Caco-2 (cell line): ENCODE measurements at regions not wholly inside any gene's neighbourhood (a gene's known extent, or its start where the extent isn't known, plus 50 kb on each side); places are given as distances from the start of the nearest gene placed in this dataset.

Experiments used
- BruUV-seq: library from RNA; stranded (reverse); fragments of 400-500 nt; replicated peaks from 2 replicates; lab custom pipeline; 2021; lab: Mats Ljungman, UMichigan
- CTCF ChIA-PET: fragments of 300-600 bp; sonication (Branson Sonifier 250); formaldehyde crosslinking; loops from one replicate; lab custom pipeline; 2022; ENCODE audit warnings: antibody characterized with exemption; lab: Charles Lee
- POLR2A ChIA-PET: fragments of 300-600 bp; sonication (Branson Sonifier 250); formaldehyde crosslinking; loops from one replicate; lab custom pipeline; 2022; ENCODE audit warnings: antibody characterized with exemption; lab: Charles Lee
- DNase-seq, 2 experiments: peaks; one replicate each; pipeline versions ENCODE4 v3.0.0 to v3.0.0-alpha.2; 2020 to 2022
- H3K27me3 ChIP-seq: replicated peaks from 2 replicates; pipeline ENCODE4 v1.6.0; 2011; ENCODE audit warnings: low read length; ENCODE audit not compliant: control insufficient read depth, insufficient read depth
- H3K36me3 ChIP-seq: 2 replicates; pipeline ENCODE4 v1.5.1; 2011; ENCODE audit warnings: low read length; ENCODE audit not compliant: control insufficient read depth, insufficient read depth
- H3K4me1 ChIP-seq: fragments of 250-450 bp; sonication (Bioruptor Pico); 2 replicates; pipeline ENCODE4 v1.5.1; 2020; ENCODE audit warnings: mild to moderate bottlenecking
- H3K4me3 ChIP-seq: 2 replicates; pipeline ENCODE4 v1.5.1; 2011; ENCODE audit warnings: low read depth, mild to moderate bottlenecking, control low read depth, low read length
- H3K9me3 ChIP-seq: fragments of 250-450 bp; sonication (Bioruptor Pico); 2 replicates; pipeline ENCODE4 v1.5.1; 2020; ENCODE audit warnings: mild to moderate bottlenecking, moderate library complexity
- H3K27ac Mint-ChIP-seq: one replicate; pipeline ENCODE4 v1.8.0; 2022; ENCODE audit warnings: mixed read lengths; ENCODE audit not compliant: unreplicated experiment
- H3K27me3 Mint-ChIP-seq: one replicate; pipeline ENCODE4 v1.8.0; 2022; ENCODE audit warnings: mixed read lengths; ENCODE audit not compliant: insufficient read depth, unreplicated experiment
- H3K36me3 Mint-ChIP-seq: one replicate; pipeline ENCODE4 v1.8.0; 2022; ENCODE audit warnings: mild to moderate bottlenecking, mixed read lengths; ENCODE audit not compliant: insufficient read depth, unreplicated experiment
- H3K4me1 Mint-ChIP-seq: one replicate; pipeline ENCODE4 v1.8.0; 2022; ENCODE audit warnings: low read depth, mixed read lengths; ENCODE audit not compliant: unreplicated experiment
- H3K4me3 Mint-ChIP-seq: one replicate; pipeline ENCODE4 v1.8.0; 2022; ENCODE audit warnings: mild to moderate bottlenecking, moderate library complexity, mixed read lengths; ENCODE audit not compliant: unreplicated experiment
- H3K9me3 Mint-ChIP-seq: one replicate; pipeline ENCODE4 v1.8.0; 2022; ENCODE audit warnings: mixed read lengths; ENCODE audit not compliant: unreplicated experiment
- CTCF ChIP-seq, 2 experiments: fragments of 200-600 bp in 1 of 2; IDR thresholded peaks; 1 replicate in 1 of 2; 2 replicates in 1 of 2; pipeline versions ENCODE4 v1.5.1 to v1.8.0; 2011 to 2022; ENCODE audit warnings: antibody characterized with exemption in 1 of 2, control low read depth in 1 of 2, inconsistent platforms in 1 of 2, low read depth in 1 of 2, low read length in 1 of 2, mild to moderate bottlenecking in 1 of 2, moderate library complexity in 1 of 2; ENCODE audit not compliant: insufficient read depth in 1 of 2, severe bottlenecking in 1 of 2, unreplicated experiment in 1 of 2
- intact Hi-C: fragments of 100-400 bp; cut with micrococcal nuclease; formaldehyde crosslinking; loops from one replicate; pipeline ENCODE4 v1.10.0; 2022; ENCODE audit not compliant: unreplicated experiment

- TF ChIP-seq CTCF (IDR thresholded peaks at IDR 0.05; ENCODE audit: insufficient read depth in 1 of 2, low read depth in 1 of 2, low read length in 1 of 2, severe bottlenecking in 1 of 2, unreplicated experiment in 1 of 2), result no peak
- Mint-ChIP-seq H3K27me3 (peaks cover 17% of the 10 kb centered on the region), H3K27ac (no peak overlapping the region), H3K9me3 (no peaks in the 10 kb centered on the region), H3K36me3 (no peaks in the 10 kb centered on the region), H3K4me3 (no peak overlapping the region), H3K4me1 (no peaks in the 10 kb centered on the region)
- Histone ChIP-seq H3K4me1 (no peaks in the 10 kb centered on the region), H3K9me3 (no peaks in the 10 kb centered on the region), H3K36me3 (no peaks in the 10 kb centered on the region), H3K4me3 (no peak overlapping the region), H3K27me3 (no peaks in the 10 kb centered on the region; the same call in 1 of the 2 replicates)
- no TSS peak for BruUV-seq
- POLR2A ChIA-PET, result no interaction called here
- intact Hi-C loops, result no loop called here
- CTCF ChIA-PET, result no interaction called here
- no peak for DNase-seq
These were observed 327.6 kb upstream of the SFSWAP start for GRCh38 chr12:131383291-131383690.

GRCh38 chr12:131383741-131384543, 326.9 kb upstream of the SFSWAP start:
- H3K4me1 Mint-ChIP-seq, result no peaks in the 10 kb centered on the region
- no peak overlapping the region for H3K4me3 Mint-ChIP-seq
- CTCF ChIA-PET, result no interaction called here
- TF ChIP-seq CTCF (IDR thresholded peaks at IDR 0.05; ENCODE audit: insufficient read depth in 1 of 2, low read depth in 1 of 2, low read length in 1 of 2, severe bottlenecking in 1 of 2, unreplicated experiment in 1 of 2), result no peak
- no peaks in the 10 kb centered on the region for H3K36me3 Mint-ChIP-seq
- Histone ChIP-seq H3K4me3 (no peak overlapping the region), H3K9me3 (no peaks in the 10 kb centered on the region), H3K4me1 (no peaks in the 10 kb centered on the region), H3K27me3 (no peaks in the 10 kb centered on the region; the same call in 1 of the 2 replicates), H3K36me3 (no peaks in the 10 kb centered on the region)
- H3K9me3 Mint-ChIP-seq, result no peaks in the 10 kb centered on the region
- peaks cover 14% of the 10 kb centered on the region for H3K27me3 Mint-ChIP-seq
- intact Hi-C loops, result no loop called here
- POLR2A ChIA-PET, result no interaction called here
- no peak overlapping the region for H3K27ac Mint-ChIP-seq
- BruUV-seq, result no TSS peak
- no peak for DNase-seq

GRCh38 chr12:131384544-131384855, 326.4 kb upstream of the SFSWAP start:
- no peak overlapping the region for H3K4me3 ChIP-seq
- Mint-ChIP-seq H3K9me3 (no peaks in the 10 kb centered on the region), H3K4me1 (no peaks in the 10 kb centered on the region), H3K27me3 (peaks cover 12% of the 10 kb centered on the region), H3K27ac (no peak overlapping the region), H3K4me3 (no peak overlapping the region), H3K36me3 (no peaks in the 10 kb centered on the region)
- H3K27me3 ChIP-seq, result no peaks in the 10 kb centered on the region; the same call in 1 of the 2 replicates
- no peaks in the 10 kb centered on the region for H3K4me1 ChIP-seq
- CTCF ChIA-PET, result no interaction called here
- H3K36me3 ChIP-seq, result no peaks in the 10 kb centered on the region
- no peak for TF ChIP-seq CTCF (IDR thresholded peaks at IDR 0.05; ENCODE audit: insufficient read depth in 1 of 2, low read depth in 1 of 2, low read length in 1 of 2, severe bottlenecking in 1 of 2, unreplicated experiment in 1 of 2)
- H3K9me3 ChIP-seq, result no peaks in the 10 kb centered on the region
- no TSS peak for BruUV-seq
- DNase-seq, result no peak
- POLR2A ChIA-PET, result no interaction called here
- intact Hi-C loops, result no loop called here
